HEK293T (cell line): ENCODE measurements at regions not wholly inside any gene's neighbourhood (a gene's known extent, or its start where the extent isn't known, plus 50 kb on each side); places are given as distances from the start of the nearest gene placed in this dataset.

Experiments
- ARNT ChIP-seq: fragments of 450-650 bp; IDR thresholded peaks from 2 replicates; pipeline ENCODE4 v1.6.1; 2017; ENCODE audit warnings: mild to moderate bottlenecking
- ELF4 ChIP-seq: fragments of 450-650 bp; IDR thresholded peaks from 2 replicates; pipeline ENCODE4 v1.6.1; 2017; ENCODE audit warnings: antibody characterized with exemption
- FOXA1 ChIP-seq: fragments of 450-650 bp; IDR thresholded peaks from 2 replicates; pipeline ENCODE4 v1.6.1; 2016; ENCODE audit warnings: mild to moderate bottlenecking
- FOXK2 ChIP-seq: fragments of 450-650 bp; IDR thresholded peaks from 2 replicates; pipeline ENCODE4 v1.6.1; 2016; ENCODE audit warnings: mild to moderate bottlenecking
- FOXM1 ChIP-seq: fragments of 450-650 bp; IDR thresholded peaks from 2 replicates; pipeline ENCODE4 v1.6.1; 2017; ENCODE audit warnings: mild to moderate bottlenecking, borderline replicate concordance
- HDGF ChIP-seq: fragments of 450-650 bp; IDR thresholded peaks from 2 replicates; pipeline ENCODE4 v1.6.1; 2017; ENCODE audit warnings: antibody characterized with exemption, borderline replicate concordance
- NFRKB ChIP-seq: fragments of 450-650 bp; IDR thresholded peaks from 2 replicates; pipeline ENCODE4 v1.6.1; 2016; ENCODE audit warnings: mild to moderate bottlenecking, moderate library complexity
- PKNOX1 ChIP-seq: fragments of 450-650 bp; IDR thresholded peaks from 2 replicates; pipeline ENCODE4 v1.6.1; 2016
- SP1 ChIP-seq: fragments of 450-650 bp; IDR thresholded peaks from 2 replicates; pipeline ENCODE4 v1.6.1; 2017
- SUZ12 ChIP-seq: fragments of 450-650 bp; IDR thresholded peaks from 2 replicates; pipeline ENCODE4 v1.6.1; 2016; ENCODE audit warnings: mild to moderate bottlenecking
- TARDBP ChIP-seq: fragments of 450-650 bp; IDR thresholded peaks from 2 replicates; pipeline ENCODE4 v1.6.1; 2016
- ZNF384 ChIP-seq: fragments of 450-650 bp; IDR thresholded peaks from 2 replicates; pipeline ENCODE4 v1.6.1; 2016

GRCh38 chr22:26907366-26907765 is 250.0 kb downstream of the MIAT start:
- no peak for TF ChIP-seq PKNOX1
- no peak for TF ChIP-seq SP1
- TF ChIP-seq NFRKB: no peak
- TF ChIP-seq ARNT: no peak
- no peak for TF ChIP-seq HDGF
- no peak for TF ChIP-seq FOXM1
- no peak for TF ChIP-seq FOXA1
- TF ChIP-seq FOXK2: no peak
- no peak for TF ChIP-seq TARDBP
- TF ChIP-seq ELF4: no peak
- TF ChIP-seq ZNF384: no peak
- TF ChIP-seq SUZ12: no peak
